Liver (tissue), 3 donors: ENCODE measurements at regions not wholly inside any gene's neighbourhood (a gene's known extent, or its start where the extent isn't known, plus 50 kb on each side); places are given as distances from the start of the nearest gene placed in this dataset.
A peak's percentile ranks its signal among the peaks of the same experiment; 100 is the strongest.

Experiments
- GABPA ChIP-seq, 2 donors: IDR thresholded peaks in 1 of 2; conservative IDR thresholded peaks in 1 of 2; 2 replicates each; pipeline ENCODE4 v1.6.1; 2016; ENCODE audit warnings: antibody characterized with exemption in 2 of 2, mild to moderate bottlenecking in 1 of 2, moderate library complexity in 1 of 2
- MAX ChIP-seq: IDR thresholded peaks from 2 replicates; pipeline ENCODE4 v1.6.1; 2016; ENCODE audit warnings: antibody characterized with exemption
- TAF1 ChIP-seq: conservative IDR thresholded peaks from 2 replicates; pipeline ENCODE4 v1.6.1; 2016; ENCODE audit warnings: antibody characterized with exemption, mild to moderate bottlenecking
- TF ChIP-seq, protein P1 (sequence below): fragments of 150-350 bp; IDR thresholded peaks from 2 replicates; pipeline ENCODE4 v1.5.1; 2017; ENCODE audit warnings: improper control_type of control experiment, low read depth, low read length; ENCODE audit not compliant: missing input control
- TF ChIP-seq, protein P2 (sequence below): IDR thresholded peaks from 2 replicates; pipeline ENCODE4 v1.6.1; 2016; ENCODE audit warnings: antibody characterized with exemption
- donor health status: healthy.
- donor health status: healthy.

GRCh38 chr3:193190146-193190786 is 50.8 kb upstream of the PLAAT1 start:
- TF ChIP-seq TAF1: no peak
- TF ChIP-seq MAX: no peak
- no peak for TF ChIP-seq GABPA (IDR thresholded peaks at IDR 0.05 in 1 of 2, conservative IDR thresholded peaks at IDR 0.05 in 1 of 2)
- TF ChIP-seq, protein P1, sequence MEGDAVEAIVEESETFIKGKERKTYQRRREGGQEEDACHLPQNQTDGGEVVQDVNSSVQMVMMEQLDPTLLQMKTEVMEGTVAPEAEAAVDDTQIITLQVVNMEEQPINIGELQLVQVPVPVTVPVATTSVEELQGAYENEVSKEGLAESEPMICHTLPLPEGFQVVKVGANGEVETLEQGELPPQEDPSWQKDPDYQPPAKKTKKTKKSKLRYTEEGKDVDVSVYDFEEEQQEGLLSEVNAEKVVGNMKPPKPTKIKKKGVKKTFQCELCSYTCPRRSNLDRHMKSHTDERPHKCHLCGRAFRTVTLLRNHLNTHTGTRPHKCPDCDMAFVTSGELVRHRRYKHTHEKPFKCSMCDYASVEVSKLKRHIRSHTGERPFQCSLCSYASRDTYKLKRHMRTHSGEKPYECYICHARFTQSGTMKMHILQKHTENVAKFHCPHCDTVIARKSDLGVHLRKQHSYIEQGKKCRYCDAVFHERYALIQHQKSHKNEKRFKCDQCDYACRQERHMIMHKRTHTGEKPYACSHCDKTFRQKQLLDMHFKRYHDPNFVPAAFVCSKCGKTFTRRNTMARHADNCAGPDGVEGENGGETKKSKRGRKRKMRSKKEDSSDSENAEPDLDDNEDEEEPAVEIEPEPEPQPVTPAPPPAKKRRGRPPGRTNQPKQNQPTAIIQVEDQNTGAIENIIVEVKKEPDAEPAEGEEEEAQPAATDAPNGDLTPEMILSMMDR: peak; percentile 27
- TF ChIP-seq, protein P2, sequence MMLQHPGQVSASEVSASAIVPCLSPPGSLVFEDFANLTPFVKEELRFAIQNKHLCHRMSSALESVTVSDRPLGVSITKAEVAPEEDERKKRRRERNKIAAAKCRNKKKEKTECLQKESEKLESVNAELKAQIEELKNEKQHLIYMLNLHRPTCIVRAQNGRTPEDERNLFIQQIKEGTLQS: no peak
